H9 (cell line): ENCODE measurements at regions not wholly inside any gene's neighbourhood (a gene's known extent, or its start where the extent isn't known, plus 50 kb on each side); places are given as distances from the start of the nearest gene placed in this dataset.

ENCODE experiments used
- DNase-seq: peaks from one replicate; pipeline ENCODE4 v3.0.0-alpha.2; 2017
- H2AFZ ChIP-seq: one replicate; pipeline ENCODE4 v1.6.1; 2013; ENCODE audit warnings: mild to moderate bottlenecking, low read length, control low read depth, moderate library complexity
- H2AK5ac ChIP-seq: 2 replicates; pipeline ENCODE4 v1.6.1; 2013; ENCODE audit warnings: low read length, control low read depth, mixed read lengths; ENCODE audit not compliant: insufficient read length
- H2BK120ac ChIP-seq: one replicate; pipeline ENCODE4 v1.6.1; 2013; ENCODE audit warnings: low read depth, mild to moderate bottlenecking, low read length, control low read depth, inconsistent platforms; ENCODE audit not compliant: poor library complexity, severe bottlenecking
- H2BK12ac ChIP-seq: 2 replicates; pipeline ENCODE4 v1.6.1; 2013; ENCODE audit warnings: low read length, control low read depth, mixed read lengths, low read depth; ENCODE audit not compliant: insufficient read length
- H2BK15ac ChIP-seq: 2 replicates; pipeline ENCODE4 v1.6.1; 2013; ENCODE audit warnings: low read depth, low read length, control low read depth
- H2BK20ac ChIP-seq: one replicate; pipeline ENCODE4 v1.6.1; 2013; ENCODE audit warnings: low read depth, mild to moderate bottlenecking, low read length, control low read depth, inconsistent platforms; ENCODE audit not compliant: poor library complexity, severe bottlenecking
- H2BK5ac ChIP-seq: 2 replicates; pipeline ENCODE4 v1.6.1; 2013; ENCODE audit warnings: low read length, control low read depth, mixed read lengths; ENCODE audit not compliant: insufficient read length
- H3K14ac ChIP-seq: 2 replicates; pipeline ENCODE4 v1.6.1; 2013; ENCODE audit warnings: low read length, control low read depth; ENCODE audit not compliant: insufficient read depth
- H3K18ac ChIP-seq: 2 replicates; pipeline ENCODE4 v1.6.1; 2013; ENCODE audit warnings: low read depth, mild to moderate bottlenecking, mixed read lengths, low read length, control low read depth; ENCODE audit not compliant: insufficient read length
- H3K23ac ChIP-seq: 2 replicates; pipeline ENCODE4 v1.6.1; 2013; ENCODE audit warnings: low read length, control low read depth, mixed read lengths, low read depth; ENCODE audit not compliant: insufficient read length
- H3K23me2 ChIP-seq: 2 replicates; pipeline ENCODE4 v1.6.1; 2013; ENCODE audit warnings: low read depth, mild to moderate bottlenecking, mixed read lengths, low read length, control low read depth; ENCODE audit not compliant: insufficient read length, poor library complexity, severe bottlenecking
- H3K27ac ChIP-seq: 2 replicates; pipeline ENCODE4 v1.5.1; 2013; ENCODE audit warnings: low read length, control low read depth, mixed read lengths, low read depth; ENCODE audit not compliant: insufficient read length
- H3K27me3 ChIP-seq: 2 replicates; pipeline ENCODE4 v1.6.1; 2013; ENCODE audit warnings: low read length, control low read depth, inconsistent platforms; ENCODE audit not compliant: insufficient read depth
- H3K4ac ChIP-seq: 2 replicates; pipeline ENCODE4 v1.6.1; 2013; ENCODE audit warnings: low read depth, mild to moderate bottlenecking, control low read depth, inconsistent platforms, low read length, moderate library complexity
- H3K4me1 ChIP-seq: 2 replicates; pipeline ENCODE4 v1.6.1; 2013; ENCODE audit warnings: low read length, control low read depth, inconsistent platforms; ENCODE audit not compliant: insufficient read depth
- H3K4me2 ChIP-seq: 2 replicates; pipeline ENCODE4 v1.6.1; 2013; ENCODE audit warnings: low read length, control low read depth, mixed read lengths; ENCODE audit not compliant: insufficient read length, insufficient read depth
- H3K56ac ChIP-seq: 2 replicates; pipeline ENCODE4 v1.6.1; 2013; ENCODE audit warnings: low read depth, mild to moderate bottlenecking, mixed read lengths, low read length, control low read depth; ENCODE audit not compliant: insufficient read length
- H3K79me1 ChIP-seq: 2 replicates; pipeline ENCODE4 v1.6.1; 2013; ENCODE audit warnings: low read depth, mild to moderate bottlenecking, moderate library complexity, low read length, control low read depth, inconsistent platforms; ENCODE audit not compliant: insufficient read depth, poor library complexity, severe bottlenecking
- H3K79me2 ChIP-seq: 2 replicates; pipeline ENCODE4 v1.6.1; 2013; ENCODE audit warnings: low read length, control low read depth, inconsistent platforms; ENCODE audit not compliant: insufficient read depth
- H3K9ac ChIP-seq: 2 replicates; pipeline ENCODE4 v1.6.1; 2013; ENCODE audit warnings: low read length, control low read depth, mixed read lengths; ENCODE audit not compliant: insufficient read length; ENCODE audit errors: extremely low read depth
- H3K9me3 ChIP-seq: one replicate; pipeline ENCODE4 v1.6.1; 2013; ENCODE audit warnings: low read depth, low read length, inconsistent platforms; ENCODE audit not compliant: control insufficient read depth
- H3T11ph ChIP-seq: one replicate; pipeline ENCODE4 v1.6.1; 2013; ENCODE audit warnings: mild to moderate bottlenecking, low read length, control low read depth, inconsistent platforms
- H4K20me1 ChIP-seq: one replicate; pipeline ENCODE4 v1.6.1; 2013; ENCODE audit not compliant: control insufficient read depth, insufficient read length, insufficient read depth
- H4K5ac ChIP-seq: 2 replicates; pipeline ENCODE4 v1.6.1; 2013; ENCODE audit warnings: low read depth, mild to moderate bottlenecking, mixed read lengths, low read length, control low read depth; ENCODE audit not compliant: insufficient read length
- H4K8ac ChIP-seq: replicated peaks from 2 replicates; pipeline ENCODE4 v1.6.1; 2013; ENCODE audit warnings: low read length, control low read depth, mixed read lengths, low read depth; ENCODE audit not compliant: insufficient read length
- H4K91ac ChIP-seq: 2 replicates; pipeline ENCODE4 v1.6.1; 2013; ENCODE audit warnings: low read depth, mild to moderate bottlenecking, moderate library complexity, mixed read lengths, low read length, control low read depth; ENCODE audit not compliant: insufficient read length
- H3K27ac Mint-ChIP-seq, 3 experiments: 2 replicates in 2 of 3; 3 replicates in 1 of 3; pipeline ENCODE4 v1.8.0; 2020 to 2021; ENCODE audit warnings: mixed read lengths in 3 of 3, mild to moderate bottlenecking in 1 of 3, moderate library complexity in 1 of 3
- H3K27me3 Mint-ChIP-seq: 2 replicates; pipeline ENCODE4 v1.8.0; 2021; ENCODE audit warnings: low read depth, mild to moderate bottlenecking, moderate library complexity, mixed read lengths
- H3K36me3 Mint-ChIP-seq, 3 experiments: 2 replicates in 2 of 3; 3 replicates in 1 of 3; pipeline ENCODE4 v1.8.0; 2020 to 2021; ENCODE audit warnings: low read depth in 3 of 3, mixed read lengths in 3 of 3; ENCODE audit not compliant: insufficient read depth in 1 of 3
- H3K4me1 Mint-ChIP-seq, 2 experiments: 2 replicates each; pipeline ENCODE4 v1.8.0; 2020; ENCODE audit warnings: mixed read lengths in 2 of 2
- H3K4me3 Mint-ChIP-seq, 2 experiments: 2 replicates in 1 of 2; 3 replicates in 1 of 2; pipeline ENCODE4 v1.8.0; 2020 to 2021; ENCODE audit warnings: mild to moderate bottlenecking in 2 of 2, mixed read lengths in 2 of 2, moderate library complexity in 1 of 2
- H3K9me3 Mint-ChIP-seq, 2 experiments: 2 replicates in 1 of 2; 3 replicates in 1 of 2; pipeline ENCODE4 v1.8.0; 2020; ENCODE audit warnings: mild to moderate bottlenecking in 2 of 2, mixed read lengths in 2 of 2, moderate library complexity in 1 of 2
- WGBS: extraction: QIAGEN DNeasy Blood & Tissue Kit; methylation state at CpG from one replicate; pipeline ENCODE4 v1.1.7; 2013; ENCODE audit warnings: missing lambda C conversion rate, low lambda C conversion rate, mixed read lengths; ENCODE audit not compliant: insufficient read length; ENCODE audit errors: extremely low coverage; 5-methylcytosine and 5-hydroxymethylcytosine counted together
- TF ChIP-seq, protein P1 (sequence below): fragments of 200-600 bp; sonication (generic); conservative IDR thresholded peaks from 3 replicates; pipeline ENCODE4 v1.8.0; 2021; ENCODE audit warnings: antibody characterized with exemption, mild to moderate bottlenecking

DNA sequence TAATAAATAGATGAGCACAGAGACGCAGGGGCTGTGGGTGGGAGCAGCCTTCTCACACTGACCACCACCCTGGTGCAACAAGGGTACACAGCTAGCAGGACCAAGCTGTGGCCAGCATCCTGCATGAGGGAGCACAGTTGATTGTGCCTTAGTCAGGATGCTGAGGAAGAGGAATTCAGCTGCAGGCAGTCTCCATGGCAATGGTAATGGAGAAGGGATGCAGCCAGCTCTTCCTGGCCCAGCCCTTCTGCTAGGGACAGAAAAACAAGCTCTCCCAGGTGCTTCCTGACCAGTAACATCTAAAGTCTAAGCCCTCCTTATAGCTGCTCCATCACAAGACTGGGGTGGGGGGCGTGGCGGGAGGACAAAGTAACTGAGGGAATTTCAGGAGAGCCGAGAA is 363.5 kb downstream of the BUD13 start:
- no peak for DNase-seq
- no peak overlapping the region for H3K27ac Mint-ChIP-seq

More for the DNA sequence above, 363.5 kb downstream of the BUD13 start:
- no peaks in the 10 kb centered on the region for H3K27me3 Mint-ChIP-seq
- Histone ChIP-seq H3K9me3 (no peaks in the 10 kb centered on the region), H3K4me2 (no peak overlapping the region), H3K27ac (no peak overlapping the region), H3K23ac (no peak overlapping the region), H3K18ac (no peak overlapping the region), H3K4ac (no peak overlapping the region), H2AFZ (no peak overlapping the region), H2BK5ac (no peak overlapping the region), H3K27me3 (no peaks in the 10 kb centered on the region), H2BK120ac (no peak overlapping the region), H3K79me1 (no peaks in the 10 kb centered on the region), H3K4me1 (no peaks in the 10 kb centered on the region; the same call in 1 of the 2 replicates), H4K8ac (no peak overlapping the region), H4K5ac (no peak overlapping the region), H3K23me2 (no peaks in the 10 kb centered on the region), H3K79me2 (no peaks in the 10 kb centered on the region), H3K9ac (no peak overlapping the region), H3K56ac (no peak overlapping the region), H2BK20ac (no peak overlapping the region), H2AK5ac (no peak overlapping the region), H3K14ac (no peak overlapping the region), H2BK12ac (no peak overlapping the region), H4K20me1 (no peaks in the 10 kb centered on the region), H2BK15ac (no peak overlapping the region), H3T11ph (no peak overlapping the region), H4K91ac (no peak overlapping the region)
- H3K4me1 Mint-ChIP-seq, result peaks cover 27 to 33% of the 10 kb centered on the region in 2 experiments
- no CpG with 5 or more reads among the region's 4 CpGs for WGBS
- TF ChIP-seq, protein P1, sequence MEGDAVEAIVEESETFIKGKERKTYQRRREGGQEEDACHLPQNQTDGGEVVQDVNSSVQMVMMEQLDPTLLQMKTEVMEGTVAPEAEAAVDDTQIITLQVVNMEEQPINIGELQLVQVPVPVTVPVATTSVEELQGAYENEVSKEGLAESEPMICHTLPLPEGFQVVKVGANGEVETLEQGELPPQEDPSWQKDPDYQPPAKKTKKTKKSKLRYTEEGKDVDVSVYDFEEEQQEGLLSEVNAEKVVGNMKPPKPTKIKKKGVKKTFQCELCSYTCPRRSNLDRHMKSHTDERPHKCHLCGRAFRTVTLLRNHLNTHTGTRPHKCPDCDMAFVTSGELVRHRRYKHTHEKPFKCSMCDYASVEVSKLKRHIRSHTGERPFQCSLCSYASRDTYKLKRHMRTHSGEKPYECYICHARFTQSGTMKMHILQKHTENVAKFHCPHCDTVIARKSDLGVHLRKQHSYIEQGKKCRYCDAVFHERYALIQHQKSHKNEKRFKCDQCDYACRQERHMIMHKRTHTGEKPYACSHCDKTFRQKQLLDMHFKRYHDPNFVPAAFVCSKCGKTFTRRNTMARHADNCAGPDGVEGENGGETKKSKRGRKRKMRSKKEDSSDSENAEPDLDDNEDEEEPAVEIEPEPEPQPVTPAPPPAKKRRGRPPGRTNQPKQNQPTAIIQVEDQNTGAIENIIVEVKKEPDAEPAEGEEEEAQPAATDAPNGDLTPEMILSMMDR, result no peak
- no peaks in the 10 kb centered on the region for H3K36me3 Mint-ChIP-seq
- H3K9me3 Mint-ChIP-seq, result no peaks in the 10 kb centered on the region
- H3K4me3 Mint-ChIP-seq, result no peak overlapping the region
